HG02981 (cell line): ENCODE measurements at regions not wholly inside any gene's neighbourhood (a gene's known extent, or its start where the extent isn't known, plus 50 kb on each side); places are given as distances from the start of the nearest gene placed in this dataset.

Source experiments
- ATAC-seq: cut with Tn5 transposase; IDR thresholded peaks from one replicate; pipeline ENCODE4 v1.9.1; 2021; ENCODE audit warnings: mild to moderate bottlenecking, moderate library complexity; ENCODE audit not compliant: unreplicated experiment

DNA sequence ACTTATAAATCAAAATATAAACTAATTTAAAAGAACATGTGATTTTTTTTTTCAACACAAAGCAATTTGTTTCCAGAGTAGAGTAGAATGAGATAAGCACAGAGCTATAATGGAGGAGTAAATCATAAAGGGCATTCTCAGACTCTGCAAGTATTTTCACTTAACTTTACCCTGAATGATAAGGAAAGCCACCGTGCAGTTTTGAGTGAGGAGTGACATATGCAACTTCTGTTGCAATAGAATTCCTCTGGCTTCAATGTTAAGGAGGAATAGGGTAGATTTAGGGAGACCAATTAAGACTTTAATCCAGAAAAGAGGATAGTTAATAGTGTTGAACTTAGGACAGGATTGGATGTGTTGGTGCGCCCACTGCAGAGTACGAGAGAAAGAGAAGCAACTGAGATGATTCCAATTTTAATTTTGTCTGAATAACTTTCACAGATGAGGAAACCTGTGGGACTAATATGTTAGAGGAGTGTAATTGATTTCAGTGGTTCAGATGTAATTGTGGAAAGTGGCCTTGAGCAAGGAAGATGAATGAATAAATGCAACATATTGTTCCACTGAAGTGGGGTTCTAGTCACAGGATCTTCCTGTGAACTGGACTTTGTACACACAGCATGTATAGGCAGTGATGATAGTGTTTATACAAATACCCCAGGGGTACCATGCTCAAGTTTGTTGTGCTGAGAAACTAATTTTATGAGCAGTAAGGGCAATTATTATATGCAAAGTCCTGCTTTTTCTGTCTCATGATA, 255.5 kb upstream of the ANO3 start:
- ATAC-seq, result no peak

DNA sequence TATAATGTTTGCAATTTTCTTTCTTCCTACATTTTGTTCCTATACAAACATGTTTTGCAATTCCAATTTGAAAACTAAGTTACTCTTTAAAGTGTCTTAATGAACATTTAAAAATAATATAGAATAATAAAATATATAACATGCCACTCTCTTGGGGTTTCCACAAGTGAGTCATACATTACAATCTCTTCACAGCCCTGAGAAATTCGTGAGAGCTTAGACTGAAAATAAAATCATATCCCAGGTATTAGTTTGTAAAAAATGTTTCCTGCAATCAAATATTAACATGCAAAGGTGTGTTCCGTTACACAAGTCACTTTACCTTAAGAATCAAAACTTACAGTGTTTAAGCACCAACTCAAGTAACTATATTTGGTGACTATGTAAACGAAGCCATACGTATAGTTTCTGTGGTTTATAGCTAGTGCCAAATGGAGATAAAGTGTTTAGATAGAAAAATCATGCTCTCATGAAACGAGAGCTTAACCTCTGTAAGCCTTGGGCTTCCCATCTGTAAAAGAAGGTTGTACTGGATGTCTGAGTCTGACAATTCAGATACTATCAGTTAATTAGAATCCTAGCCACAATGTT, 253.6 kb upstream of the ANO3 start:
- peak; percentile 61 for ATAC-seq

DNA sequence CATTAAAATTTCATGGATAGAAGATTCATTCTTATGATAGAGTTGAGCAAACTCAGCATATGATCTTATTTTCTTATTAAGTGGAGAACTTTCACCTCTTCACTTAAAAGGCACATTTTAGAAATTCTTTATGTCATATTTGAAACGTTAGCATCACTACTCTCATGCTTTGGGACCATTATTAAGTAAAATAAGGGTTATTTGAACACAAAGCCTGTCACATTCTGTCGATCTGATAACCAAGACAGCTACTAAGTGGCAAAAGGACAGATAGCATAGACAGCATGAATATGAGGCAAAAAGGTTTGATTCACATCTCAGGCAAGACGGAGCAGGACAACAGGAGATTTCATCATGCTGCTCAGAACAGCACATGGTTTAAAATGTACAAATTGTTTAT, 247.6 kb upstream of the ANO3 start:
- no peak for ATAC-seq

DNA sequence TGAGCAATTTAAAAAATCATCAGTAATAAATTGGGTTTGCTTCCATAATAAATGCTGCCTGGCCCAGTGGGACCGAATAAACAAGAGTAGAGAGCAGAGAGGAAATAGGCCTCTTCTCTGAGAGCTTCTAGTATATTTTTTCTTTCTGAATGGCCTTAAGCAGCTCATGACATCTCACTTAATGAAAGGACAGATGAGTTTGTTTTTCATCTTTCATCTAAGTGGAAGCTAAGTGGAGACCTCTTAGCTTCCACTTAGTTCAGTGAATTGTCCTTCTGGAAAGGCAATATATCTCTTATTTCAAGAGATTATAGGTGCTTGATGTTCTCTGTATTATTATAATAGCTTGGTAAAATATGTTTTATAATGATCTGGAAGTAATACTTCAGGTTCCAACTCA, 245.9 kb upstream of the ANO3 start:
- no peak for ATAC-seq

DNA sequence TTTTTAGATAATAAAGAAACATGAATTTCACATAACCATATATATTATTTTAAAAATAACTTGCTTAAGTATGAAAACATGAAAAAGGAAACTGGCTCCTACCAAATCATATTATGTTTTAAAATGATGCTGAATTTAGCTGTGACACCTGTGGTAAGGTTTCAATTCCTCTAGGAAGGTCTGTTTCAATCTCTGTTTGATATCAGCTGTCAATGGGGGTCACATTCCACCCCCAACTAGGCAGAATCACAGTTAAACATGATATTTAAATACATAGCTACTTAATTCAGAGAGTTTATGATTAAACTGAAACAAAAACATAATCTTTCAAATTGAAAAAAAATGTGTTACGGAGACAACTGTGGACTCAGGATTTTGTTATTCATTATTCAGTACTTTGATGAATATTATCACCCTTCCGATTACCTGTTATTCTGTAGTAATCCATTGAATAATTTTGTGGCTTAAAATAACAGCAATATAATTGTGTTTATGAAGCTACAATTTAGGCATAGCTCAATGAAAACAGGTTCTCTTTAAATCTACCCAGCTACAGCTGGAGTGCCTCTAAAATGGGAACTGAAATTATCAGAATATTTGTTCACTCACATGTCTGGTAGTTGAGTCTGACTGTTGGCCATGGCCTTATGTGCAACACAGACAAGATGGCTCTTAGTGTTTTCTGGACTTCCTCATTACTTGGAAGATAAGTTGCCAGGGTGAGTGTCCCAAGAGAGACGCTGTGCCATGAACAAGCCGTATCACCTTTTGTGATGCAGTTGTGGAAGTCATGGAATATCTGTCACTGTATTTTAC, 244.6 kb upstream of the ANO3 start:
- ATAC-seq, result peak; percentile 96

DNA sequence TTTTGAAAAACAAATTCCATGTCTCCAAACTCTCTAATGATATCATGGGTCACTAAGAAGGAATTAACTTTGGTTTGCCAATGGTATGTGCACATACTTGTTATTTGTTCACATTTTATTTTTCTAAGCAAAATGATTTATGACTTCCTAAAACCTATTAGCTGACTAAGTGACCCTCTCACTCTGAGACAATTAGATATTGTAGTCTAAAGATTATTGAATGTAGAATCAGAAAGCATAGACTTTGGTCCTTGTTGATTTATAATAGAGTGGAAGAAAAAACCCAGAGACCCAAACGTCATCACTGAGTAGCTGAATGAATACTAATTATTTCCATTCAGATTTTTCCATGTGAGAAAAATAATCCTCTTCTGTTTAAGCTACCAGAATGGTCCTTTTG, 243.5 kb upstream of the ANO3 start:
- no peak for ATAC-seq

DNA sequence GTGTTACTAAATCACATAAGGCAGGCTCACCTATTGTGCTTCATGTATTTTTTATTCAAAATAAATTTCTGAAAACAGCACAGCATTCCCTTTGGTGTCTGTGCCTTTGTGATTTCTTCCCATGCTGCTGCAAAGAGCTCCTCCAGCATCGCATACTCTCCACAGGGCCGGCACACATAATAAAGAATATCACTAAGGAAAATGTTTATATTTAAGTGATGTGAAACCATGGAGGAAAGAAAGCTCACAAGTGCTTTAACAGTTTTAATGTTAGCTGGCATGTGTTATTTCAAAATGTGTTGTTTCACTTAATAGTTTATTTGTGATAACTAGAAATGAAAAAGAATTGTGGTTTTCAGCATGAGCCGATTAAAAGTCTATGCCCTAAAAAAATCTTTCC, 241.3 kb upstream of the ANO3 start:
- ATAC-seq, result no peak

DNA sequence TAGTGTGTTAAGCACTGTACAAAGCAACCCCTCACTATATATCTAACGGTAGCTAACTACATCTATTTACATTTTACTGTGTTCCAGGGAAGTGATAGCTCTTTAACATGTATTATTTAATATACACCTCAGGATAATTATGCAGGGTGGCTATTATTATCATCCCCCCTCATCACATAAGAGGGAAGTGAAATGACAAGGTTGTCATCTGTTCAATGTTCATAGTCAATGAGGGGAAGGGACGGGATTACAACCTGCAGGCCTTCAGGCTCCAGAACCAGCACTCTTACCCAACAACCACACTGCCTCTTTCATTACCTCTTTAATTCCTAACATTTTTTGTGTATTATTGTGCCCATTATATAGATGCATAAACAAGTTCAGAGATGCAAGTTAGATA, 238.7 kb upstream of the ANO3 start:
- ATAC-seq, result no peak

DNA sequence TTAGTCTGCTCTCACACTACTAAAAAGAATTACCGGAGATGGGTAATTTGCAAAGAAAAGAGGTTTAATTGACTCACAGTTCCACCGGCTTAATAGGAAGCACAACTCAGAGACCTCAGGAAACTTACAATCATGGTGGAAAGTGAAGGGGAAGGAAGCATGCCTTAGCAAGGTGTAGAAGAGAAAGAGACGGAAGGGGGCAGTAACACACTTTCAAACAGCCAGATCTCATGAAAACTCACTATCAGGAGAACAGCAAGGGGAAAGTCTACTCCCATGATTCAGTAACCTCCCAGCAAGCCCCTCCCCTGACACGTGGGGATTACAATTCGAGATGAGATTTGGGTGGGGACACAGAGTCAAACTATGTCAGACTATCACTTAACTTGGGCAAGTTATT, 236.6 kb upstream of the ANO3 start:
- ATAC-seq, result no peak

DNA sequence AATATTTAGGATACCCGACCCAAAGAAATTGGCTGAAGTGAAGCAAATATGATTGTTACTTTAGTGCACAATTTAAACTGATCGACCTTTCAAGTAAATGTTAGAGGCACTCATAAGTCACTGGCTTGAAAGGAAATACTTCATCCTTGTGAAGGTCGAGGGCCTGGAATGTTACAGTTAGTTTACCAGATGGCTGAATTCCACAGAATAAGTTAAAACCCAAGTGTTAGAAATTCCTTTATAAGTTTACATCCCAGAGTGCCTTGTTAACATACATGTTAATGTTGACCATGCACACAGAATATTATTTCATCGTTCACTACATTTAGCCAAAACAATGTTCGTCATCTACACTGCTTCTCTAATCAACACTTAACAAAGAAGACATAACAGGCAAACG, 235.5 kb upstream of the ANO3 start:
- ATAC-seq, result no peak

DNA sequence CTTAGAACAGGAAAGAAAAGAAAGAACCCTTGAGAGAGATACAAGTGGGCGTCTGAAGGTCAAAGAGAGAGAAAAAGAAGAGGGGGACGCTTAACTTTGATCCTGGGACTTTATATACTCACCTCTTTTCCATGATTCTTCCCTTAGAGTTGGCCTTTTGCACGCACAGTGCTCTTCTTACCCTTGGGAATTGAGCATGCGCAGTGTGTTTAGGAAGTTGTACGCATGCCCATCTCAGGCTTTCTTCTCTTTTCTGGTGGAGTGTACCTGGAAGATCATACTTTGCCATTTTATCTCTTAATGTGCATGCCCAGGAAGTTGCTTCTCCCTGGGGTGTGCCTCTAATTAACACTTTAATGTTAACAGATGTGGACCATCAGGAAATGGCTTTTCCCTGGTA, 229.6 kb upstream of the ANO3 start:
- ATAC-seq, result no peak

DNA sequence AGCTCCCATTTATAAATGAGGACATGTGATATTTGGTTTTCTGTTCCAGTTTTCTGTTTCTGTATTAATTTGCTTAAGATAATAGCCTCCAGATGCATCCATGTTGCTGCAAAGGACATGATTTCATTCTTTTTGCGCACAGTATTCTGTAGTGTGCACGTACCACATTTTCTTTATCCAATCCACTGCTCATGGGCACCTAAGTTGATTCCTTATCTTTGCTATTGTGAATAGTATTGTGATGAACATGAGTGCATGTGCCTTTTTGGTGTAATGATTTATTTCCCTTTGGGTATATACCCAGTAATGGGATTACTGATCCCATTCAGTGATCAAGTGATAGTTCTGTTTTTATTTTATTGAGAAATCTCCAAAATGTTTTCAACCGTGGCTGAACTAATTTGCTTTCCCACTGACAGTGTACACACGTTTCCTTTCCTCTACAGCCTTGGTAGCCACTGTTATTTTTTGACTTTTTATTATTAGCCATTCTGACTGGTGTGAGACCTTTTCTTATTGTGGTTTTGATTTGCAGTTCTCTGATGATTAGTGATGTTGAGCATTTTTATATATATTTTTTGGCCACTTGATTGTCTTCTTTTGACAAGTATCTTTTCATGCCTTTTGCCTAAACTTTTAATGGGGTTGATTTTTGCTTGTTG, 226.0 kb upstream of the ANO3 start:
- no peak for ATAC-seq

DNA sequence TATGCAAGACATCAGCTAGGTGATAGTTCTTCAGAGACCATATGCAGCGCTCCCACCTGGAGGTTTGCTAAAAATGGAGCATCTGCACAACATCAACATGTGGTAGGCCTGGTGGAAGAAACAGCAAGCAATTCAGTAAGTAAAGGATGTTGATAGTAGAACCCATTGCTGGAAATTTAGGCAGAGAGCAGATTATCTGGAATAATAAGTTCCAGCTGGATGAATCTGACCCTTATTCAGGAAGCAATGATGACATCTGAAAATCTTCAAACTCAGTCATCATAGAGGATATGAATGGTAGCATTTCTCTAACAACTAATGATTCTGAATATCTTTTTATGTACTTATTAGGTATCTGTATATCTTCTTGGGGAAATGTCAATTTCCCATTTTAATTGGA, 225.2 kb upstream of the ANO3 start:
- no peak for ATAC-seq

DNA sequence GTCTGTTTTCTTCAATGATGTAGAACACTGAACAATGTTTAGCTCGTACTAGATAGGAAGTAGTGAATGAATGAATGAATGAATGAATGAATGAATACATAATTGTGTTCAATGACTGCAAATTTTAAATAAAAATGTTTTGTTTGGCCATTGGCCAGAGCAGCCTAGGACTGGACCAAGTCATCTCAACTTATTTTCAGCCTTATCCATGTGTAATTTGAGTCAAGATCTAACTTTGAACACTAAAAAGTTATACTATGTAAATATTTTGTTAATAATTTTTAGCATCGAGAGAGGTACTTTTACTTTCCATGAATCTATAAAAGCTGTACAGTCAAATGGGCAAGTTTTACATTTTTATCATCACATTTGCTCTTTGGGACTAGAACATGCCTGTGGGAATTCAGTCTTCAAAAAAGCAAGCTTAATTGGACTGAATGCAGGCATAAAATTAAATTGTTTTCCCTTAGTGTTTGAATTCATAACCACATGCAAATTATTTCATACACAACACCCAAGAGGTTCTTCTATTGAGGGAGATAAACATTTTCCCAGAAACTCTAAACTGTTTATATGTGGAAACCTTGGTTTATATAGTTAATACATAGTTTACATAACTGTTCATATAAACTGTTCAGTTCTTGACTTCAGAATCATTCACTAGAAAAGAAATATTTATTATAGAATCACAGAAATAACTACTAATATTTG, 222.1 kb upstream of the ANO3 start:
- no peak for ATAC-seq

DNA sequence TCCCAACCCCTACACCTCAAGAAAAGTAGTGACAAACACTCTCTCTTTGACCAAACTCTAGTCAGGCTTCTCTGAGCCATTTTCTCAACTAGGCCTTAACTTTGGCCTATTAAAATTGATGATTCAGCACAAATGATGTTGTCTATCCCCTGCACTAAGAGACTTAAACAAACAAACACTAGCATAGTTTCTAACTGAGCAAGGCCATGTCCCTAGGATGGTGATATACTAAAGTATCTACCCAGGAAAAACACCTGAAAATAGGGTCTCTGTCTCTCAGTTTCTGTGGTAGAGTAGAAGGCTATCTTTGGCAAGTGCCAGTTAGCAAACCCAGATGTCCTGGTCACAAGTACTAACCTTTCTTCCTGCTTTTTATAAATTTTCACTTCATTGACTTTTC, 219.7 kb upstream of the ANO3 start:
- ATAC-seq, result no peak

DNA sequence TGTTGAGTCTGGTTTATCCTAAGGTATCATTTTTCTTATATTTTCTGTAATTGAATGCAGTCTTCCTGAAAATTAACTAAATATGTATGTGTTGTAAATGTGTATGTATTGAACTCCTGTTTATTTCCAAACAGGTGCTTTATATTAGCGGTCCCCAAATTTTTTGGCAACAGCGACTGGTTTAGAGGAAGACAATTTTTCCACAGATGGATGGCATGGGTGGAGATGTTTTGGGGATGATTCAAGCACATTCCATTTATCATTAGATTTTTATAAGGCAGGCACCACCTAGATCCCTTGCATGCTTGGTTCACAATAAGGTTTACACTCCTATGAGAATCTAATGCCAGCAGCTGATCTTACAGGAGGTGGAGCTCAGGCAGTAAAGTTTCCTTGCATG, 210.5 kb upstream of the ANO3 start:
- no peak for ATAC-seq

DNA sequence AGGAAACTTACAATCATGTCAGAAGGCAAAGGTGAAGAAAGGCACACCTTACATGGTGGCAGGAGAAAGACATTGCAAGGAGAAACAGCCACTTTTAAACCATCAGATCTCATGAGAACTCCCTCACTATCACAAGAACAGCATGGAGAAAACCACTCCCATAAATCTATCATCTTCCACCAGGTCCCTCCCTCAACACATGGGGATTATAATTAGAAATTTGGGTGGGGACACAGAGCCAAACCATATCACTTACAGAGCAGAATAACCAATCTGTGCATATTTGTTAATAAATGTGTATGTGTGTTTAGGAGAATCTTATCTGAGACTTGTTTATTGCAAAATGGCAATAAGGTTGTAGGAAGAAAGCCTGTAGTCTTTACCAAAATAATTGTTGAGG, 205.2 kb upstream of the ANO3 start:
- no peak for ATAC-seq

DNA sequence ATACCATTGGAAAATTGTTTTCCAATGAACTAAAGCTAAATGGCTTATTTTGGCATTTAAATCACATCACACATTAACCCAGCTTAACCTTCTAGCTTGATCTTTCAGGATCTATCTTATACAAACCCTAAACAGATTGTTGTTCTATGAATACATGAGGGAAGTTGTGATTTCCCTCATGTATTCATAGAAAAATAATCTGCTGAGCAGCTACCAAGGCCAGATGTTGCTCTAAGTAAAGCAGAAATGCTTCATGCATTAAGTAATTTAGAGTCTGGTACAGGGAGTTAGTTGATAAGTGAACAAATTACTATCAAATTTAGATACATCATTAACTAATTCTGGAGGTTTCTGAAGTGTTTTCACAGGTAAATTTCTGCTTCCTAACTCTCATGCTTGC, 204.6 kb upstream of the ANO3 start:
- no peak for ATAC-seq

DNA sequence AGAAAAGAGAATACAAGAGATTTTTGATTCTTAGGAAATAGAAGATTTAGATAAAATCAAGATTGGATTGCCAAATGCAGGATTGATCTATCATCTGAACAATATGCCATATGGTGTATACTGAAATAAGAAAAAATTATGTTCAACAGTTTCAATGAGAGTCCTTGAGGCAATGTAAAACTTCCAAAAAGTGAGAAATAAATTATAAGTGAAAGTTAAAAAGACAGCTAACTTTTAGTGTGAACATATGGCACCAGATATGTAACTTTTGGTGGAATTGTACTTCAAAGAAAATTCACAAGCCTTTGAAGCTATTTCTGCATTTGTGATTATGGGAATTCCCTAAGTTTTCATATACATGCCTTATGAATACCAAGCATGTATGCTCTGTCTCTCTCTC, 200.5 kb upstream of the ANO3 start:
- ATAC-seq, result no peak

DNA sequence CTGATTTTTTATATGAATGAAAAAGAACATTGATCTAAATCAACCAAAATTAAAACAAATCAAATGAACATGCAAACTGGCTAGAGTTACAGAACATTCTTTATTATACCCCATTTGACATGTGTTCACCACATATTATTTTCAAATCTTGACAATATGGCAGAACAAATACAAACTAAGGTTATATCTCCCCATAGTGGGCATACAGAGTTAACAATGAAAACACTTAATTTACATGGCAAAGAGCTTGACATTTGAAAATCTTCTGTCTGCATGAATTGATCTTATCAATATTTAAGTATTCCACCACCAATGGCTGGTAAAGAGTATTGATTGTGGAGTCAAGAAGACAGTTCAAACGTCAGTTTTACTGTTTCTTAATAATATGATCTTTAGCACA, 197.9 kb upstream of the ANO3 start:
- ATAC-seq, result no peak
